GM21423 (cell line): ENCODE measurements at regions not wholly inside any gene's neighbourhood (a gene's known extent, or its start where the extent isn't known, plus 50 kb on each side); places are given as distances from the start of the nearest gene placed in this dataset.
"Not testable (repeated sequence)": the region's sequence is repeated elsewhere in the genome, so short reads cannot be mapped to it uniquely, and the experiment has no call there.

Experiments used
- ATAC-seq: cut with Tn5 transposase; IDR thresholded peaks from one replicate; pipeline ENCODE4 v1.9.1; 2021; ENCODE audit warnings: mild to moderate bottlenecking, moderate library complexity; ENCODE audit not compliant: unreplicated experiment

DNA sequence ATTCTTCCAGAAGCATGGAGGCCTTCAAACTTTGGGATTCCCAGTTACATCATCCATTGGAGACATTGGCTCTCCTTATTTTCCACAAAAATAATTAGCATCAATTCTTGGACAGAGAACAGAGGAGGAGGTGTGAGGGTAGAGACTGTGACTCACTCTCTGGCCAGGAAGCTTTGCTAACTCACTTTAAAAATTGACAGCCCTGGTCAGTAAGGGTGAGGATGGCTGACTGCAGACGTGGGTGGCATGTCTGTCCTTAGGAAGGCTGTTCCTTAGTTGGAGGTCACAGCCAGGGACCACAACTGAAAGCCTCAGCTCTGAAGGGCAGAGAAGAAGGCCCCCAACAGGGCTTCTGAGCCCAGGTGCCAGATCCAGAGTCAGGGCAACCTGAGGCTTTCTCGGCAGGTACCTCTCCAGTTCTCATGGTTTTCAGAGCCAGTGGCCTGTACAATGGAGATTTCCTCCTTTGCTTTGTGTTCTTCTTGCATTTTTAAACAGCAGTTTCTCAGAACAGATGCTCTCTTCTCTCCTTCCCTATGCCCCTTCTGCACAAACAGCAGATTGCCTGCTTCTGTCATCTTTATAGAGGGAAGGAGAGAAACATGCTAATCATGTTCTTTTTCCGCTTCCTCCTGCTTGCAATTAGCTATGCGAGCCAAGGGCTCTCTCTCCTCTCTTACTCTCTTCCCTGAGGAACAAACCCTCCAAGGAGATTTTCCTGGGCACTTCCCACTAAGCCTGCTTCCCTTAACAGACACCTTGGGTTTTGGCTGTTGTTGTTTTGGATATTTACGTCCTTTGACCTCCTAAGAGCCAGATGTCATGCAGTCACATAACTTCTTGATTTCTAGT lies 92.5 kb upstream of the ZNF366 start:
- ATAC-seq: no peak

DNA sequence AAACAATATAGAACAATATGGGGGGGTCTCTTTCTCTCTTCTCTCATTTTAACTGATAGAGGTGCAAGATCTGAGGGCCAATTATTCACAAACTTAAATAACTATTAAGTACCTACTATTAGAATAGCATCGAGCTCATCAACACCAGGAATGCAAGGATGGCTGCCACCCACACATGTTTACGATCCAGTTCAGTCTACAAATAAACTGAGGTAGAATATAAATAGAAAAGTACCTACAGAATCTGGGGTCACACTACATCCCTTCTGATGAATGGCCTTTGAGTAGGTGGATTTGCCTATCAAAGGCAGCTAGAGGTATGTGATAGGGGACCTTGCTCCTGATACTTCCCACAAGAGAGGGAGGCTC lies 91.8 kb upstream of the ZNF366 start:
- ATAC-seq: no peak

DNA sequence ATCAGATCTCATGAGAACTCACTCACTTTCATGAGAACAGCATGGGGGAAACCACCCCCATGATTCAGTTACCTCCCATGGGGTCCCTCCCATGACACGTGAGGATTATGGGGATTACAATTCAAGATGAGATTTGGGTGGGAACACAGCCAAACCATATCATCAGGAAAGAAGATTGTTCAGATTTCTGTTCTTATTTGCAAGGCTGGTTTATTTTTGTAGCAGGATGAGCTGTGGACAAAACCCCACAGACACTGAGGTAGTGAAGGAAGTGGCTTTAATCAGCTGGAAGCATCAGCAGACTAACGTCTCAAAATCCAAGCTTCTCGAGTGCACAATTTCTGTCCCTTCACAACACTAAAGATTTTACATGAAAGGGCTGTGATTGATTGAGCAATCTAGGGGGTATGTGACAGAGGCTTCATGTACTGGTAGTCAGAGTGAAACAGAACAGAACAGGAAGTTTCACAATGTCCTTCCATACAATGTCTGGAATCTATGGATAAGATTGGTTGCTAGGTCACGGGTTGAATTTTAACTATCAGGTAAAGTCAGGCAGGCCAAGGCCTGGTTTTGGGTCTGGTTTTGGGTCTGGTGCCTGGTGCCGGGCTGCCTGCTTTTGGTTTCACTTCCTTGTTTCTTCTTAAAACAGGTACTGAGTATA lies 91.3 kb upstream of the ZNF366 start:
- no peak for ATAC-seq

DNA sequence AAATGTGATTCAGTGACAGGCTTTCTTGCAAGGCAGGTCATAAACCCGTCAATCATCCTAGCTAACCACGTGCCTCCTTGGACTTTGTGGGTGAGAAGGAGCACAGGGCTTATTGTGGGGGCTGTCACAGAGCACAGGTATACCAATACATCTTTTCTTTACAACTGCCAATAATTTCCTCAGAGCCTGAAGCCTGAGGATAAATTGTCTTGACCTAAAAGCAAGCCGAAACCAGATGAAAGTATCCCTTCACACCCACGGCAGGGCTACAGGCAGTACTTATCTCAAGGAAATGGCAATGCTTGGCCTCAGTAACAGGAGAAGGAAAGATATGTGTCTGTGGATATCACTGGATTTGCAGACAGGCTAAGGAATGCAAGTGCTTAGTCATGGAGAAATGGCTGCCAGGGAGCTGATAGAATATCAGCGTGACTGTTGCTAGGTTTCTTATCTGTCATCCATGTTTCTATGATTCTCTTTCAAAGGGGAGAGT lies 90.3 kb upstream of the ZNF366 start:
- no peak for ATAC-seq

DNA sequence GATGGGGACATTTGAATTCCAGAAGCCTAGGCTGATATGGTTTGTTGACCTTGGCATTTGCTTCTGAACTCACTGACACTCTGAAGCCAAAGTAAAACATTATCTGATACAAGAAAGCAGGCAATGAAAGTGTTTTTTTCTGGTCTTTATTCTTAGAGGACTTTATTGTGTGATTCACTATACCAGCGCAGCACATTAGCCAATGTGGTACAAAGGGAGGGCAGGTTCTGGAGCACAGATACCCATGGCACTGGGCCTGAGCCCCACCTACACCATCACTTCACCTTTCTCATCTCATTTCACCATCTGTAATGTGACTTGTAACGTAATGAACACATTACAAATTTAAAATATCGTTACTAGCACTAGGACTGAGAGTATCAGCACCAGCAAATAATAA lies 89.7 kb upstream of the ZNF366 start:
- no peak for ATAC-seq

DNA sequence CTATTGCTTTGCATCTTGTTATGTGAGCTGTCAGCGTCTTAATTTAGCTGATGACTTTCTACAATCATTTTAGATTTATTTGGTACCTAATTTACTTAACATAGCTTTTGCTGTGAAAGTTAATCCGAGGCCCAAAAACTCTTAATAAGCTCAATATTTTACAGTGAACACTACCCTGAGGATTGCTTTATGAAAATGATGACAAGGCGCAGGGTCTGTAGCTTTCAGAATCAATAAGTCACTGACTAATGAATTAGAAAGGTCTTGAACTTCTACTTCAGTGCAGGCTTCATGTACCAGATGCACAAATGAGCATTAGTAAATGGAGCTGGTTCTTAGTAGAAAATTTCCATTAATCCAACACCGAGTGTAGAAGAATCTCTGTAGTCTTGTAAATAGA lies 81.4 kb upstream of the ZNF366 start:
- no peak for ATAC-seq

DNA sequence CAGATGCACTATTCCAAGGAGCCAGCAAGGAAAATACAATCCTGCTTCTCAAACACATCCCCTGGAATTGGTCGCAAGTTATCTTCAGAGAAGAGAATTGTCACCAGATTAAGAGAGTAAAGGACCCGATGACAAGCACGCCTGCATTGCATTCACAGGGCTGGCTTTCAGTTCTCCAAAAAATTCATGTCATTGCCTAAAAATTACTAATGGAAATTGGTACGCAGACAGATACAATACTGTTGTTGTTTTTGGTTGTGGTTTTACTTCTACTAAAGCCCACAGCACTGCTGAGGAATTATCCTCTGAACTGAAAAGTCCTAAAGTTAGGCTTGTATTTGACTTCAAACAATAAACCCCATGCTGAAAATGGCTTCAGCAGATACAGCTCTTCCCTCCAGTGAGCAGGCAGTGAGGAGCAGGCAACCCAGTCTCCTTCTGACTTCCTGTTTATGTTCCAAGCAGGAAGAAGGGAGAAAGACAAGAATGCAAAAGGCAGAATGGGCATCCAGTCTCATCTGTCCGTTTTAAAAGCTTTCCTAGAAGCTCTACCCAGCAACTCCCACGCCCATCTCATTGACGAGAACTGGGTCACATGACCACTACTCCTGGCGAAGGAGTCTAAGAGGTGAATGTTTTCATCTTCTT lies 80.6 kb upstream of the ZNF366 start:
- no peak for ATAC-seq

DNA sequence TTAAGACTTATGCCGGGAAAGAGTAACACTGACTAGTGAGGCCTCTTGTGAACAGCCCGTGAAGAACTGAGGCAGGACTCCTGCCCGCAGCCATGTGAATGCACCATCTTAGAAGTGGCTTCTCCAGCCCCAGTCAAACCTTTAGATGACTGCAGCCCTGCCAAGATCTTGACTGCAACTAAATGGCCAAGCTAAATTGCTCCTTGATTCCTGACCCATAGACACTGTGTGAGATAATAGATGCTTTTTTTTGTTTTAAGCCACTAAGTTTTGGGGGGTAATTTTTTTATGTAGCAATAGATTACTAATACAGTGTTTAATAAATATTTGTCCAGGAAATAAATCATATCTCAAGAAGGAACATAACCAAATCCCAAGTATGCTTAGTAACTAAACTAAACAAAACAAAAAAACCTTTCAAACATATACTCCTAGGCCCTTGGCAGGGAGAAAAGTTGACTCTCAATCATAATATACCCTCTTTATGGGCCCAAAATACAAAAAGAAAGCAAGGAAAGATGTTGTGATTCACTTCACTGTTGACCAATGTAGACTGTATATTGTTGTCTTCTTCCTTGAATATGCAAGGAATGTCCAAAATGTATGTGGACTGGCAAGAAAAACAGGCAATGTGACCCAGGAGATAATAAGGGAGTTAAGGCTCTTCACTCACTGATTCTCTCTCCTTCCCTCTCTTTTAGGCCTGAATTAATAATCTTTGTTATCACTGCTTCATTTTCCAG lies 79.7 kb upstream of the ZNF366 start:
- no peak for ATAC-seq

DNA sequence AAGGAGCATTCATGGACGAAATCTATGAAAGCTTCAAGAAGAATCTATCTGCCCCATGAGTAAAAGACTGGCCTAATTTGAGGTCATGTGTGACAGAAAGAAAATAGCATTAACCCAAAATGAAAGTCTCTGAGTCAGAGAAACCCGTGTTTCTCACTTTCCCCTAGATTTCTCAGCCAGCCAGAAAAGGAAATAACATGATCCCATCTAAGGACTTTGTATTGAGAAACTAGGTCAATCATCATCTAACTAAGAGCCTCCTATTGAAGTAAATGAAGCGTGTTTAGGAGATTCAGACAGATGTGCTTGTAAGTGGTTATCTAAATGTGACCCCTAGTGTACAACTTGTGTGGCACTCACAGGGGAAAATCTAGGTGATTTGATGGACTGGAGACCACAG lies 77.3 kb upstream of the ZNF366 start:
- ATAC-seq: peak; percentile 92

DNA sequence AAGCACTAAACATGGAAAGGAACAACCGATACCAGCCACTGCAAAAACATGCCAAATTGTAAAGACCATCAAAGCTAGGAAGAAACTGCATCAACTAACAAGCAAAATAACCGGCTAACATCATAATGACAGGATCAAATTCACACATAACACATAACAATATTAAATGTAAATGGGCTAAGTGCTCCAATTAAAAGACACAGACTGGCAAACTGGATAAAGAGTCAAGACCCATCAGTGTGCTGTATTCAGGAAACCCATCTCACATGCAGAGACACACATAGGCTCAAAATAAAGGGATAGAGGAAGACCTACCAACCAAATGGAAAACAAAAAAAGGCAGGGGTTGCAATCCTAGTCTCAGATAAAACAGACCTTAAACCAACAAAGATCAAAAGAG lies 72.1 kb upstream of the ZNF366 start:
- ATAC-seq: not testable (repeated sequence)

DNA sequence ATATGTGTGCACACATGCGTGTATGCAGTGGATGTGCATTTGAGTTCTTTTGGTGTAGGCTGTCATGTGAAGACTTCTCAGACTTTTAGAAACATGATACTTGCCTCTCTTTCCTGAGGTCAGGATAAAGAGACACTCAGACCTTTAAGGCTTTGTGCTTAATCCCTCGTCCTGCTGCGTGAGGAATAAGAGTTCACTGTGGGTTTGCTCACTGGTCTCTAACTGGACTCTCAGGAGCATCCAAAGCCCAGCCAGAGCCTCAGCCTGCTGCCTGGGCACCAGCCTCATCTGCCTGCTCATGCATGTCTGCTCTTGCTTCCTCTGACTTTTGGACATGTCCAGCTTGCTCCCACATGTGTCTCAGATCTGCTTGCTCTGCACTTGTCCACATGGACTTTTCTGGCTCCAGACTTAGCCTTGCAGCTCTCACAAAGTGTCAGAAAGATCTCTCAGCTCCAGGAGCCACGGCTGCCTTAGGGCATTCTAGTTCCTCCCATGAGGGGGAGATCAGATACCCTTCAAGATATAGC lies 65.1 kb upstream of the ZNF366 start:
- no peak for ATAC-seq

DNA sequence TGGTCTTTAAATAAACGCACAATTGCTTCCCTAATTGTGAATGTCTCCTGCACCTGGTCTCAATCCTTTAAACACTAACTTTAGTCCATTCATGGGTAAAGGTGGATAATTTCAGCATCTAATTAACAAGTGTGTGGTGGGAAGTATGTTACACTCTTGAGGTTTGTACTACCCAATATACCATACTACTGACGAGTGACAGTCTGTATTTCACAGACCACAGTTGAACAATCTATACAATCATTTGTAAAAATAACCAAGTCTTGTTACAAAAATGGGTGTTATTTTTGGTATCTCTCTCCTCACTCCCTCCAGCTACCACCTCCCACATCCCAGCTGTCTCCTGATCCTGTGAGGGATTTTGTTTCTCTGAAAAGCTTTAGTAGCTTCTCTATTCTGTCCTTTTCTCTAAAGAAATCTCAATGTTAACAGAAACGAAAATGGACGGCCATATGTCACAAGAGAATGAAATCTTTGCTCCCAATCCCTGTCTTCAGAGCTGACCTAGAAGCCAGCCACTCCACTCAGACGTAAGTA lies 62.3 kb upstream of the ZNF366 start:
- no peak for ATAC-seq

DNA sequence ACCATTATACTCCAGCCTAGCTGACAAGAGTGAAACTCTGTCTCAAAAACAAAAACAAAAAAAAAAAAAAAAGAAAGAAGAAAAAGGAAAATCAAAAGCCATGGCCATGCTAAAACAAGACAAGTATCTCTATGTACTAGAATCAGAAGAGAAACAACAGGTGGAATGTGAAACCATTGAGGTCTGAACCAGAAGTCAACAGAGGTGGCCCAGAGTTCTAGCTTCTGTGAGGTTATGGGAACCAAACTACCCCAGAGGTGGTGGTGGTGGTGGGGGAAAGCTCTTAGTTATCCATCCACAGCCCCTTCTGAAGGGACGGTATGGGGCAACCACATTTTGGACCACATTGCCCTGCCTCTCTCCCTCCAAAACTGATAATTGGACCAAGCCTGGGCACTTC lies 59.5 kb upstream of the ZNF366 start:
- no peak for ATAC-seq

DNA sequence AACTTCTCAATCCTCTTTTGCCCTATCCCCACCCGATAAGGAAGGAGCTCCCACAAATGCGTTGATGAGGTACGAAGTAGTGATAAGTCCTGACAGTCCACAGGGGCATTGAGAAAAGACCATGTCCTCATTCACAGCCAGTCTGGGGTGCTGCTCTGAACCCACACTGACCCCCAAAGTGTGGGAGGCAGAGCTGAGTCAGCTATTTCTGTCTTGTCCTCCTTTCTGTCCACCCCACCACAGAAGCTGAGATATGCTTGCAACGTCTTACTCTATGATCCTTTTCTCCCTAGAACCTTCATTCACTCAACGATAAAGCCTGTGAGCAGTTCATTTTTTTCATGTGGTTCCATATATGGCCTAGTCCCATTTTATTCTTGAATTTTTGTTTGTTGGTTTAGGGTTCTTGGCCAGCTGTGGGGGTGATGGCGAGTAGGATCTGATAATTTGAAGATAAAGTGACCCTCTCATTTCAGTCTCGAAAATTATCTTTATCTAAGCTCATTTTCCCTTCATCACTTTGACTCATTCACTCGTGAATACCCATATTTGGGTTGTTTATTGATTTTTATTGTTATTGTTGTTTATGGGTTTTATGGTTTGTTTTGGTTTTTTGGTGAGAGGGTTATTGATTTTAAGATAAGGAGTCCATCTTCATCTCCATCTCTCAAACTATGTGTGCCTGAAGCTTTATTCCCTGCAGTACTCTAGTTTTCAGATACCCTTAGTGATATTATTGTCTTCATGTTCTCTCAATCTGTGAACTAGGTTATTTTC lies 58.5 kb upstream of the ZNF366 start:
- ATAC-seq: no peak

DNA sequence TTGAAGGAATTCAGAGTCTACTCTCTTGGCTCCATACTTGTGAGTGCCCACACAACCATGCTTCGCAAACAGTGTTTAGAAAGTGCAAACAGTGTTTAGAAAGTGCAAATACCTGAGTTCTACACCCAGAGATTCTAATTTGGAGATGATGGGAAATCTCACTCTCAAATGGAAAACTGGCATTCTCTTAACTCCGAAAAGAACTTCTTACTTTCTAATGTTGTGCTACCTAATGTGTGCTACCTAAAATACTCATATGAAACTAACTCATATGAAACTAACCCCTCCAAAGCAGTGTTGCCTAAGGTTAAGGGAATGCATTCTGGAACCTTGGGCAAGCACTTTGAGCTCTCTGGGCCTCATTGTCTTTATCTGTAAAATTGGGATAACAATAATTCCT lies 55.5 kb upstream of the ZNF366 start:
- ATAC-seq: no peak

DNA sequence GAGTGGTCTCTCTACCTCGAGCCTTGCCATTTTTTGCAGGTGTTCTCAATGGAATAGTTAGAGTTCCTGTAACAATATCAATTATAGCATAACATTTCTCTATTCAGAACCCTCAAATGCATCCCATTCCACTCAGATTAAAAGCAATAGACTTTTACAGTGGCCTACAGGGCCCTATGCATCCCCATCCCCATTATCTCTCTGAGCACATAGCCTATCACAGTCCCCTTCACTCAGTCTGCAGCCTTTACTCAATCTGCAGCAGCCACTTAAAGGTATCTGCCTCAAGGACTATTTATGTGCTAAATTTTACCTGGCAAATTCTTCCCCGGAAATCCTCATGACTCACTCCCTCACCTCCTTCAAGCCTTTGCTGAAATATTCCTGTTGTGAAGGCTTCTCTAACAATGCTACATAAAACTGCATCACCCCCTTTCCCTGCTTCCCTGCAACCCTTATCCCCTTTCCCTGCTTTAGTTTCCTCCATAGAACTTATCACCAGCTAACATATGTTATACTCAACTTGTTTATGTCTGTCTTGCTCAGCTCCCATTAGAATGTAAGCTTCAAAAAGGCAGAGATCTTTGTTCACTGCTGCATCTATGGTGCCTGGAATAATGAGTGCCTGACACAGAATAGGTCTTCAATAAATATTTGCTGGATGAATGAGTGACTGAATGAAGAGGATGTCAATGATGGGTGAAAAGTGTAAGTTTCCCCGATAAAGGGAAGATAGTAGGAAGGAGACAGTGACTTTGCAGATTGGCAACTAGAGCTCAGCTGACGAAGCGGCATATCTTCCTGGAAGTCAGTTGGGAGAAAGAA lies 54.1 kb upstream of the ZNF366 start:
- no peak for ATAC-seq

DNA sequence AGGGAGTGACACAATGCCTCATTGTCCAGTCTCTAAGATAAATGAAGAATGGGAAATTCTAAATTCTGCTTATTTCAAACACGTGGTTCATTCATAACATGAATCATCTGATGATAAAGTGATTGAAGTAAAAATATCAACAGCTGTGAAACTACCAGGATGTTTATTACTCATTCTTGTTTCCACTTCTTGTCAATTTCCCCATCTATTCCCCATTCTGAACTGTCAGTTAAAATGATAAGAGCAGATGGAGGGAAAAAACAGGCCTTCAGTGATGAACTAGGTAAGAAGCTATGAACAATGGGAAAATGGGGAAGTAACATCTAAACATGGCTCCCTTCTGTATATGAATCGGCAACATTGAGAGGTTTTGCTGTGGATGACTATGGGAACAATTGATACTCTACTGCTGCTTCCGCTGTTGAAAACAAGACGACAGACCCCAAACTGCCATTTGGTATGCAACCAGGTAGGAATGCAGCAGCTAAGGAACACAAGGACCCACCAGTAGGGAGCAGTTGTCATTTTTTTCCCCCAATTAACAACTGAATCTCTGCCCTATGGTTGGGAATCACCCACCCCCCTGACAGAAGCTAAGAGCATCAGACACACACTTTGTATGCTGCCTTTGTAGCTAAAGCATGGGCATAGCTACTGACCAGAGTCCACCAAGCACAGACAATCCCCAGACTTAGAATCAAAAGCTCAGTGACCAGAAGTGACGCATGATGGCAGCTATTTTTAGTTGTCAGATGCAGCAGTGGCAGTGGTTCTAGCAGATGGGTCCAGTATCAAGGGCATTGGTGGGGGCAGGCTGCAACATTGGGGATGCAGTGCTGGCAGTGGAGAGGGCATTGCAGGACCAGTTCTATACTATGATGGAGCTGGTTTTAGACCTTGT lies 52.9 kb upstream of the ZNF366 start:
- no peak for ATAC-seq

DNA sequence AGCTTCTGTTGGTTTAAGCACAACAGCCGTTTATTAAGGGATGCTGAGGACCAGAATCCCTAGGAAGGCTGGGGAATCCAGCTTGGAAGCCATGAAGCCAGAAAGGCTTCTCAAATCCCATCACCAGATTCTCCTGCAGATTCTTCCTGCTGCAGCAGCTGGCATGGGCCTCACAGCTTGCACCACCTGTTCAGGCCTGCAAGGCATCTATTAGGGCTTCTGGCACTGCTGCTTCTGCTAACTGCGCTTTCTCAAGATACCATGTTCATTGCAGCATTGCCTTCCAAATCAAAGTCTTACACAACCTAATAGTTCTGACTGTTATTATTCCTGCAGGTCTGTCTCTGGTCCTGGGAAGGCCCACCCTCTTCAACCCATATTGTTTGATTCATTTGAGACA lies 51.2 kb upstream of the ZNF366 start:
- no peak for ATAC-seq
